ENCODE measurements at regions not wholly inside any gene's neighbourhood (a gene's known extent, or its start where the extent isn't known, plus 50 kb on each side); places are given as distances from the start of the nearest gene placed in this dataset.

GRCh38 chr16:86087011-86087895, 188.3 kb downstream of the IRF8 start:
- TF ChIP-seq EZH2phosphoT487 (IDR thresholded peaks at IDR 0.05; ENCODE audit: borderline replicate concordance, low read length): no peak
- TF ChIP-seq, protein P1, sequence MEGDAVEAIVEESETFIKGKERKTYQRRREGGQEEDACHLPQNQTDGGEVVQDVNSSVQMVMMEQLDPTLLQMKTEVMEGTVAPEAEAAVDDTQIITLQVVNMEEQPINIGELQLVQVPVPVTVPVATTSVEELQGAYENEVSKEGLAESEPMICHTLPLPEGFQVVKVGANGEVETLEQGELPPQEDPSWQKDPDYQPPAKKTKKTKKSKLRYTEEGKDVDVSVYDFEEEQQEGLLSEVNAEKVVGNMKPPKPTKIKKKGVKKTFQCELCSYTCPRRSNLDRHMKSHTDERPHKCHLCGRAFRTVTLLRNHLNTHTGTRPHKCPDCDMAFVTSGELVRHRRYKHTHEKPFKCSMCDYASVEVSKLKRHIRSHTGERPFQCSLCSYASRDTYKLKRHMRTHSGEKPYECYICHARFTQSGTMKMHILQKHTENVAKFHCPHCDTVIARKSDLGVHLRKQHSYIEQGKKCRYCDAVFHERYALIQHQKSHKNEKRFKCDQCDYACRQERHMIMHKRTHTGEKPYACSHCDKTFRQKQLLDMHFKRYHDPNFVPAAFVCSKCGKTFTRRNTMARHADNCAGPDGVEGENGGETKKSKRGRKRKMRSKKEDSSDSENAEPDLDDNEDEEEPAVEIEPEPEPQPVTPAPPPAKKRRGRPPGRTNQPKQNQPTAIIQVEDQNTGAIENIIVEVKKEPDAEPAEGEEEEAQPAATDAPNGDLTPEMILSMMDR (conservative IDR thresholded peaks at IDR 0.05; ENCODE audit: low read depth, low read length): no peak
- no peak for TF ChIP-seq EZH2 (IDR thresholded peaks at IDR 0.05; ENCODE audit: low read length, unreplicated experiment)

Measured in PC-3 (cell line).